Esophagus muscularis mucosa (tissue), 3 donors: ENCODE measurements at regions not wholly inside any gene's neighbourhood (a gene's known extent, or its start where the extent isn't known, plus 50 kb on each side); places are given as distances from the start of the nearest gene placed in this dataset.

ENCODE experiments used
- POLR2A ChIP-seq: fragments of 450-650 bp; IDR thresholded peaks from one replicate; pipeline ENCODE4 v1.6.1; 2017; ENCODE audit warnings: antibody characterized with exemption, moderate library complexity, mild to moderate bottlenecking, low read depth
- POLR2AphosphoS5 ChIP-seq, 2 donors: sonication (generic); formaldehyde crosslinking; IDR thresholded peaks; one replicate each; pipeline ENCODE4 v1.6.1; 2017; ENCODE audit warnings: antibody characterized with exemption in 2 of 2
- TF ChIP-seq, protein P1 (sequence below), 3 experiments: fragments of 200-600 bp in 2 of 3; fragments of 450-650 bp in 1 of 3; sonication (generic) in 2 of 3; IDR thresholded peaks; one replicate each; pipeline ENCODE4 v1.5.1; 2017 to 2019; ENCODE audit warnings: antibody characterized with exemption in 3 of 3, mild to moderate bottlenecking in 2 of 3, moderate library complexity in 1 of 3

DNA sequence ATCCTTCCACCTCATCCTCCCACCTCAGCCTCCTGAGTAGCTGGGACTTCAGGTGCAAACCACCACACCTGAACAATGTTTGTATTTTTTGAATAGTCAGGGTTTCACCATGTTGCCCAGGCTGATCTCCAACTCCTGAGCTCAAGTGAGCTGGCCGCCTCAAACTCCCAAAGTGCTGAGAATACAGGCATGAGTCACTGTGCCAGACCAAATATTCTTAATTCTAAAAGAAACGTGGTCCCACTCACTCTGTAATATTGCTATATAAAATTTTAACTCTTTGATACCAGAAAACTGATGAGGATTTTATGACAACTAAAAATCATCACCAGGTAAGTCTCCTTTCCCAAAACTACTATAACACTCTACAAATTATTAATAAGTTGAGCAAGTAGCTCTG lies 716.8 kb upstream of the GJE1 start:
- TF ChIP-seq, protein P1, sequence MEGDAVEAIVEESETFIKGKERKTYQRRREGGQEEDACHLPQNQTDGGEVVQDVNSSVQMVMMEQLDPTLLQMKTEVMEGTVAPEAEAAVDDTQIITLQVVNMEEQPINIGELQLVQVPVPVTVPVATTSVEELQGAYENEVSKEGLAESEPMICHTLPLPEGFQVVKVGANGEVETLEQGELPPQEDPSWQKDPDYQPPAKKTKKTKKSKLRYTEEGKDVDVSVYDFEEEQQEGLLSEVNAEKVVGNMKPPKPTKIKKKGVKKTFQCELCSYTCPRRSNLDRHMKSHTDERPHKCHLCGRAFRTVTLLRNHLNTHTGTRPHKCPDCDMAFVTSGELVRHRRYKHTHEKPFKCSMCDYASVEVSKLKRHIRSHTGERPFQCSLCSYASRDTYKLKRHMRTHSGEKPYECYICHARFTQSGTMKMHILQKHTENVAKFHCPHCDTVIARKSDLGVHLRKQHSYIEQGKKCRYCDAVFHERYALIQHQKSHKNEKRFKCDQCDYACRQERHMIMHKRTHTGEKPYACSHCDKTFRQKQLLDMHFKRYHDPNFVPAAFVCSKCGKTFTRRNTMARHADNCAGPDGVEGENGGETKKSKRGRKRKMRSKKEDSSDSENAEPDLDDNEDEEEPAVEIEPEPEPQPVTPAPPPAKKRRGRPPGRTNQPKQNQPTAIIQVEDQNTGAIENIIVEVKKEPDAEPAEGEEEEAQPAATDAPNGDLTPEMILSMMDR (IDR thresholded peaks at IDR 0.05), result no peak
- TF ChIP-seq POLR2A (no peak), POLR2AphosphoS5 (IDR thresholded peaks at IDR 0.05) (no peak)
